Activated CD4-positive, alpha-beta T cell treated with anti-CD3 and anti-CD28 coated beads, Interleukin-2, amount 50 U/mL, for 4 hours (primary cell): ENCODE measurements at regions not wholly inside any gene's neighbourhood (a gene's known extent, or its start where the extent isn't known, plus 50 kb on each side); places are given as distances from the start of the nearest gene placed in this dataset.
"Not testable (repeated sequence)": the region's sequence is repeated elsewhere in the genome, so short reads cannot be mapped to it uniquely, and the experiment has no call there.

Experiments used
- DNase-seq, 2 experiments: peaks; one replicate each; pipeline ENCODE4 v3.0.0-alpha.2; 2020

DNA sequence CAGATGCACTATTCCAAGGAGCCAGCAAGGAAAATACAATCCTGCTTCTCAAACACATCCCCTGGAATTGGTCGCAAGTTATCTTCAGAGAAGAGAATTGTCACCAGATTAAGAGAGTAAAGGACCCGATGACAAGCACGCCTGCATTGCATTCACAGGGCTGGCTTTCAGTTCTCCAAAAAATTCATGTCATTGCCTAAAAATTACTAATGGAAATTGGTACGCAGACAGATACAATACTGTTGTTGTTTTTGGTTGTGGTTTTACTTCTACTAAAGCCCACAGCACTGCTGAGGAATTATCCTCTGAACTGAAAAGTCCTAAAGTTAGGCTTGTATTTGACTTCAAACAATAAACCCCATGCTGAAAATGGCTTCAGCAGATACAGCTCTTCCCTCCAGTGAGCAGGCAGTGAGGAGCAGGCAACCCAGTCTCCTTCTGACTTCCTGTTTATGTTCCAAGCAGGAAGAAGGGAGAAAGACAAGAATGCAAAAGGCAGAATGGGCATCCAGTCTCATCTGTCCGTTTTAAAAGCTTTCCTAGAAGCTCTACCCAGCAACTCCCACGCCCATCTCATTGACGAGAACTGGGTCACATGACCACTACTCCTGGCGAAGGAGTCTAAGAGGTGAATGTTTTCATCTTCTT lies 80.6 kb upstream of the ZNF366 start:
- DNase-seq = no peak

- DNase-seq = no peak
Measured at GRCh38 chr5:72586788-72587530, 79.7 kb upstream of the ZNF366 start.

DNA sequence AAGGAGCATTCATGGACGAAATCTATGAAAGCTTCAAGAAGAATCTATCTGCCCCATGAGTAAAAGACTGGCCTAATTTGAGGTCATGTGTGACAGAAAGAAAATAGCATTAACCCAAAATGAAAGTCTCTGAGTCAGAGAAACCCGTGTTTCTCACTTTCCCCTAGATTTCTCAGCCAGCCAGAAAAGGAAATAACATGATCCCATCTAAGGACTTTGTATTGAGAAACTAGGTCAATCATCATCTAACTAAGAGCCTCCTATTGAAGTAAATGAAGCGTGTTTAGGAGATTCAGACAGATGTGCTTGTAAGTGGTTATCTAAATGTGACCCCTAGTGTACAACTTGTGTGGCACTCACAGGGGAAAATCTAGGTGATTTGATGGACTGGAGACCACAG lies 77.3 kb upstream of the ZNF366 start:
- no peak for DNase-seq

- DNase-seq = not testable (repeated sequence)
Measured at GRCh38 chr5:72579290-72579689, 72.1 kb upstream of the ZNF366 start.

GRCh38 chr5:72572236-72572765 lies 65.1 kb upstream of the ZNF366 start:
- no peak for DNase-seq

- no peak for DNase-seq
Measured at GRCh38 chr5:72569408-72569944, 62.3 kb upstream of the ZNF366 start.

GRCh38 chr5:72566746-72567145 lies 59.5 kb upstream of the ZNF366 start:
- DNase-seq = no peak

DNA sequence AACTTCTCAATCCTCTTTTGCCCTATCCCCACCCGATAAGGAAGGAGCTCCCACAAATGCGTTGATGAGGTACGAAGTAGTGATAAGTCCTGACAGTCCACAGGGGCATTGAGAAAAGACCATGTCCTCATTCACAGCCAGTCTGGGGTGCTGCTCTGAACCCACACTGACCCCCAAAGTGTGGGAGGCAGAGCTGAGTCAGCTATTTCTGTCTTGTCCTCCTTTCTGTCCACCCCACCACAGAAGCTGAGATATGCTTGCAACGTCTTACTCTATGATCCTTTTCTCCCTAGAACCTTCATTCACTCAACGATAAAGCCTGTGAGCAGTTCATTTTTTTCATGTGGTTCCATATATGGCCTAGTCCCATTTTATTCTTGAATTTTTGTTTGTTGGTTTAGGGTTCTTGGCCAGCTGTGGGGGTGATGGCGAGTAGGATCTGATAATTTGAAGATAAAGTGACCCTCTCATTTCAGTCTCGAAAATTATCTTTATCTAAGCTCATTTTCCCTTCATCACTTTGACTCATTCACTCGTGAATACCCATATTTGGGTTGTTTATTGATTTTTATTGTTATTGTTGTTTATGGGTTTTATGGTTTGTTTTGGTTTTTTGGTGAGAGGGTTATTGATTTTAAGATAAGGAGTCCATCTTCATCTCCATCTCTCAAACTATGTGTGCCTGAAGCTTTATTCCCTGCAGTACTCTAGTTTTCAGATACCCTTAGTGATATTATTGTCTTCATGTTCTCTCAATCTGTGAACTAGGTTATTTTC lies 58.5 kb upstream of the ZNF366 start:
- DNase-seq = no peak

- no peak for DNase-seq
Measured at GRCh38 chr5:72562717-72563116, 55.5 kb upstream of the ZNF366 start.

DNA sequence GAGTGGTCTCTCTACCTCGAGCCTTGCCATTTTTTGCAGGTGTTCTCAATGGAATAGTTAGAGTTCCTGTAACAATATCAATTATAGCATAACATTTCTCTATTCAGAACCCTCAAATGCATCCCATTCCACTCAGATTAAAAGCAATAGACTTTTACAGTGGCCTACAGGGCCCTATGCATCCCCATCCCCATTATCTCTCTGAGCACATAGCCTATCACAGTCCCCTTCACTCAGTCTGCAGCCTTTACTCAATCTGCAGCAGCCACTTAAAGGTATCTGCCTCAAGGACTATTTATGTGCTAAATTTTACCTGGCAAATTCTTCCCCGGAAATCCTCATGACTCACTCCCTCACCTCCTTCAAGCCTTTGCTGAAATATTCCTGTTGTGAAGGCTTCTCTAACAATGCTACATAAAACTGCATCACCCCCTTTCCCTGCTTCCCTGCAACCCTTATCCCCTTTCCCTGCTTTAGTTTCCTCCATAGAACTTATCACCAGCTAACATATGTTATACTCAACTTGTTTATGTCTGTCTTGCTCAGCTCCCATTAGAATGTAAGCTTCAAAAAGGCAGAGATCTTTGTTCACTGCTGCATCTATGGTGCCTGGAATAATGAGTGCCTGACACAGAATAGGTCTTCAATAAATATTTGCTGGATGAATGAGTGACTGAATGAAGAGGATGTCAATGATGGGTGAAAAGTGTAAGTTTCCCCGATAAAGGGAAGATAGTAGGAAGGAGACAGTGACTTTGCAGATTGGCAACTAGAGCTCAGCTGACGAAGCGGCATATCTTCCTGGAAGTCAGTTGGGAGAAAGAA lies 54.1 kb upstream of the ZNF366 start:
- DNase-seq = no peak

- no peak for DNase-seq
Measured at GRCh38 chr5:72559866-72560766, 52.9 kb upstream of the ZNF366 start.

DNA sequence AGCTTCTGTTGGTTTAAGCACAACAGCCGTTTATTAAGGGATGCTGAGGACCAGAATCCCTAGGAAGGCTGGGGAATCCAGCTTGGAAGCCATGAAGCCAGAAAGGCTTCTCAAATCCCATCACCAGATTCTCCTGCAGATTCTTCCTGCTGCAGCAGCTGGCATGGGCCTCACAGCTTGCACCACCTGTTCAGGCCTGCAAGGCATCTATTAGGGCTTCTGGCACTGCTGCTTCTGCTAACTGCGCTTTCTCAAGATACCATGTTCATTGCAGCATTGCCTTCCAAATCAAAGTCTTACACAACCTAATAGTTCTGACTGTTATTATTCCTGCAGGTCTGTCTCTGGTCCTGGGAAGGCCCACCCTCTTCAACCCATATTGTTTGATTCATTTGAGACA lies 51.2 kb upstream of the ZNF366 start:
- no peak for DNase-seq

DNA sequence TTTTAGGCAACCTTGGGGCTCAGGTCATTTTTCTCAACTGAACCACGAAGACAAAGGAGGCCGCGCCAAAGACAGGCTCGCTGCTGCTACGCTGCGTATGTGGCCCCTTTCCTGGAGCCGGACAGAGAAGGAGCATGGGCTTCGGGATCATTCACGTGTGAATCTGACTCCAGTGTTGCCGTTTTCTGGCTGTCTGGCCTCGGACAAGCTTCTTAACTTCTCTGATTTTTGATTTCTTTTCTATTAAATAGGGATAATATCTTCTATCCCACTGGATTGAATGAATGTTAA lies 50.8 kb upstream of the ZNF366 start:
- DNase-seq = no peak

DNA sequence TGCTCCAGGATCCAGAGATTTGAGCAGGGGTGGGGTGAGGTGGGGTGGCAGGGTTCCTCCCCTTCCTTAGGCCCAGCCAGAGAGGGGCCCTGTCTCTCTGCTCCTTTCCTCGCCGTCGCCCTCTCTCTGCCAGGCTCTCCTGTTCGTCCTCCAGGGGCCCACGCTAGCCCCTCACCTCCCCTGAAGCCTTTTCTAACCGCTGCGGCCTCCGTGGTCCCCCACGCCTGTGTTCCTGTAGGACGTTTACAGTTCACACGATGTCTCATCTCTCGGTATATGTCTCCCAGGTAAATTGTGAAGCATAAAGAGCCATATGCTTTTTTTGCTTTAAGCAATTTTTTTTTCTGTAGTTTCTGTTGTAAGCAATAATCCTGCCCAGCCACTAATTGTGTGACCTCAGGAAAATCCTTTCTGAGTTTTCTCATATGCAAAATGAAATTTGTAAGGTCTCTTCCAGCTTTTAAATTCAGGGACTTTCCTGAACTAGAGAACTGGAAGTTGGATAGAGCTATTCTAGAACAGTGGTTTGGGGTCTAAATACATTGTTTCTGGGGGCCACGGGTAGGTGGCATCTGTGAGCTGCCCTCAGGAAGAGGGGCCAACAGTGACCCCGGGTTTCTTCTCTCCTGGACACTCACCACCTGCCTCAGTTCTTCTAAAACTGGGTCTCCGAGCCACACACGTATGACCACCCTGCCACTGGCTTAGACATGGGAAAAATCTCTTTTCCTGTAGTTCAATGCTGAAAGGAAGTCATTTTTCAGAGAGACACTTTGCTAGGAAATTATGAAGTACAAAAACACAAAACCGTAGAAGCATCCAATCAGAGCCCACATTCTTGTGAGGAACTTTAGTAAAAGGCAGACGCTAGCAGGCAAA lies 50.2 kb upstream of the ZNF366 start:
- no peak for DNase-seq
